ENCODE measurements at regions not wholly inside any gene's neighbourhood (a gene's known extent, or its start where the extent isn't known, plus 50 kb on each side); places are given as distances from the start of the nearest gene placed in this dataset.
"Not testable (repeated sequence)": the region's sequence is repeated elsewhere in the genome, so short reads cannot be mapped to it uniquely, and the experiment has no call there.

DNA sequence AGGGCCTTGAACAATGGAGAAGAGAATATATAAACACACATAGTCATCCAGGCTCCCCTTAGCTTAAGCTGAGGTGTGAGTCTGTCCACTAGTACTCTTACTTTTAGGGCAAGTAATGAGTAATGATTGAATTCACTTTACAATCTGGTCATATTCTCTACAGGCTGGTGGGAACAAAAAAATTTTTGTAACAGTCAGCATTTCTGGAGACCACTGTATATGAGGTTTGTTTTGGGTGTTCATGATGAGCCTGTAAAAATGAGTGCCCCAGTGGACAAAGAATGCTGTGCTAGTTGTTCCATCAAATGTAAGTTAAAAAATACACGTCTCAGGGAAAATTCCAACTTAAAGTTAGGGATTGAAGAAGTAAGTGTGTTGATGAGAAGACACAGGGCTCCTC lies 154.0 kb downstream of the ZNF37A start:
- H3K4me3 ChIP-seq (replicated peaks in 1 of 2; ENCODE audit: low read depth in 1 of 2, low read length in 2 of 2); H4K20me1 ChIP-seq (ENCODE audit: insufficient read depth); RAD21 ChIA-PET (ENCODE audit: low non-redundant PET in 1 of 2, low total read pairs in 2 of 2, uncharacterized antibody in 2 of 2, unreplicated experiment in 2 of 2); BruUV-seq (replicated peaks); H3K9ac ChIP-seq (ENCODE audit: low read length); intact Hi-C loops (cut with micrococcal nuclease); H3K4me1 ChIP-seq (ENCODE audit: control insufficient read depth in 1 of 2, insufficient read depth in 2 of 2, low read length in 2 of 2); DNase-seq (ENCODE audit: low read depth, low spot score); H2AFZ ChIP-seq (ENCODE audit: low read depth, low read length, poor library complexity, severe bottlenecking); H3K9me3 ChIP-seq (ENCODE audit: control insufficient read depth in 1 of 2, insufficient read depth in 1 of 2, low read depth in 1 of 2, low read length in 2 of 2); H3K9me2 ChIP-seq (ENCODE audit: insufficient read depth); H3K27ac ChIP-seq (ENCODE audit: low read depth, low read length); H3K36me3 ChIP-seq (ENCODE audit: control insufficient read depth in 1 of 2, insufficient read depth in 2 of 2, low read length in 2 of 2); CTCF ChIA-PET; ATAC-seq; H3K27me3 ChIP-seq (ENCODE audit: insufficient read depth, low read length); H3K4me2 ChIP-seq (ENCODE audit: low read length); H3K79me2 ChIP-seq (ENCODE audit: insufficient read depth, low read length); POLR2A ChIA-PET: not testable (repeated sequence)

DNA sequence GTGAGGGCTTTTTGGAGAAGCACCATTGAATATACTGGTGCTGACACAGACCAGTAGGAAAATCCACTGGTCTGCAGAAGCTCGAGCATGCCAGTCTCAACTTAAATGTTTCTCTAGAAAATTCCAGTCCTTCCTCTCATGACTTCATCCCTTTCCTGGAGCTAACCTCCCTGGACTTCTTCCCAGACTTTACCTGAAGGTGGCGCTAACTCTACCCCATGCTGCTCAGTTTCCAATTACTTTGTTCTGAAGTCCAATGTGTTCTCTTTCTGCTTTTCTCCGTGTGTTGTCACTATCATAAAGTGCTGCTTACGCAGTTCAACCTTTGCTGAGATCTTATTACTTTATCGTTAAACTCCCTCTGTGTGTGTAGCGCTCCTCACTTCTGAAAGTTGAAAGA lies 158.4 kb downstream of the ZNF37A start:
- CTCF ChIA-PET = interaction anchor here (0.6 kb wide), 1 partner anchor 37 kb away, joined by 3 read pairs; no protein-coding TSS in a partner anchor
- BruUV-seq (replicated peaks) = not testable (repeated sequence)

DNA sequence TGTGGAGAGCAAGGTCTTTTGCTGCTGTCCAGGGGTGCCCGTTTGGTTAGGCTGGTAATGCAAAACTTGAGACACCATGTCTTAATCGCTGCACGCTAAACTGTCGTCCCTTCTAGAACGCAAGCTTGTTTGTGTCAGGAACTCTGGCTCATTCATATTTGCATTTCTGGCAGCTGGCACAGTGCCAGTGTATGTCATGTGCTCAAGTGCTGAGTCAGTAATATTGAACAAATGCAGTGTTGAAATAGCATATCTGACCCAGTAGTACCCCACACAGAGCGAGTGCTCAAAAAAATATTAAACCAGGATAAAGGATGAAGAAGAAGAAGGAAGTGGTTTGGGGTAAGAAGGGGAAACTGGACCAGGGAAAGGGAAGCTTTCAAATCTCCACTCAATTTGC lies 173.4 kb downstream of the ZNF37A start:
- H3K79me2 ChIP-seq (ENCODE audit: insufficient read depth, low read length); H3K9me2 ChIP-seq (ENCODE audit: insufficient read depth); BruUV-seq (replicated peaks); H4K20me1 ChIP-seq (ENCODE audit: insufficient read depth); H2AFZ ChIP-seq (ENCODE audit: low read depth, low read length, poor library complexity, severe bottlenecking); DNase-seq (ENCODE audit: low read depth, low spot score); intact Hi-C loops (cut with micrococcal nuclease); POLR2A ChIA-PET; H3K27ac ChIP-seq (ENCODE audit: low read depth, low read length); H3K27me3 ChIP-seq (ENCODE audit: insufficient read depth, low read length); H3K4me2 ChIP-seq (ENCODE audit: low read length); H3K4me3 ChIP-seq (replicated peaks in 1 of 2; ENCODE audit: low read depth in 1 of 2, low read length in 2 of 2); CTCF ChIA-PET; ATAC-seq; H3K9ac ChIP-seq (ENCODE audit: low read length); H3K9me3 ChIP-seq (ENCODE audit: control insufficient read depth in 1 of 2, insufficient read depth in 1 of 2, low read depth in 1 of 2, low read length in 2 of 2); H3K4me1 ChIP-seq (ENCODE audit: control insufficient read depth in 1 of 2, insufficient read depth in 2 of 2, low read length in 2 of 2); RAD21 ChIA-PET (ENCODE audit: low non-redundant PET in 1 of 2, low total read pairs in 2 of 2, uncharacterized antibody in 2 of 2, unreplicated experiment in 2 of 2); H3K36me3 ChIP-seq (ENCODE audit: control insufficient read depth in 1 of 2, insufficient read depth in 2 of 2, low read length in 2 of 2): not testable (repeated sequence)

More for the DNA sequence above, 158.4 kb downstream of the ZNF37A start:
- H3K79me2 ChIP-seq (ENCODE audit: insufficient read depth, low read length); H3K27me3 ChIP-seq (ENCODE audit: insufficient read depth, low read length); H3K27ac ChIP-seq (ENCODE audit: low read depth, low read length); H4K20me1 ChIP-seq (ENCODE audit: insufficient read depth); H3K9me2 ChIP-seq (ENCODE audit: insufficient read depth); POLR2A ChIA-PET; H3K4me3 ChIP-seq (replicated peaks in 1 of 2; ENCODE audit: low read depth in 1 of 2, low read length in 2 of 2); H3K4me2 ChIP-seq (ENCODE audit: low read length); H3K9ac ChIP-seq (ENCODE audit: low read length); intact Hi-C loops (cut with micrococcal nuclease); H3K36me3 ChIP-seq (ENCODE audit: control insufficient read depth in 1 of 2, insufficient read depth in 2 of 2, low read length in 2 of 2); H3K9me3 ChIP-seq (ENCODE audit: control insufficient read depth in 1 of 2, insufficient read depth in 1 of 2, low read depth in 1 of 2, low read length in 2 of 2); H2AFZ ChIP-seq (ENCODE audit: low read depth, low read length, poor library complexity, severe bottlenecking); H3K4me1 ChIP-seq (ENCODE audit: control insufficient read depth in 1 of 2, insufficient read depth in 2 of 2, low read length in 2 of 2); RAD21 ChIA-PET (ENCODE audit: low non-redundant PET in 1 of 2, low total read pairs in 2 of 2, uncharacterized antibody in 2 of 2, unreplicated experiment in 2 of 2): not testable (repeated sequence)
- peak; percentile 3 for DNase-seq (ENCODE audit: low read depth, low spot score)
- 0 out of 2 replicates have a peak, but pooled peaks have one; percentile 18 for TF ChIP-seq RAD21 (IDR thresholded peaks at IDR 0.05; ENCODE audit: low read depth)
- TF ChIP-seq, protein P1, sequence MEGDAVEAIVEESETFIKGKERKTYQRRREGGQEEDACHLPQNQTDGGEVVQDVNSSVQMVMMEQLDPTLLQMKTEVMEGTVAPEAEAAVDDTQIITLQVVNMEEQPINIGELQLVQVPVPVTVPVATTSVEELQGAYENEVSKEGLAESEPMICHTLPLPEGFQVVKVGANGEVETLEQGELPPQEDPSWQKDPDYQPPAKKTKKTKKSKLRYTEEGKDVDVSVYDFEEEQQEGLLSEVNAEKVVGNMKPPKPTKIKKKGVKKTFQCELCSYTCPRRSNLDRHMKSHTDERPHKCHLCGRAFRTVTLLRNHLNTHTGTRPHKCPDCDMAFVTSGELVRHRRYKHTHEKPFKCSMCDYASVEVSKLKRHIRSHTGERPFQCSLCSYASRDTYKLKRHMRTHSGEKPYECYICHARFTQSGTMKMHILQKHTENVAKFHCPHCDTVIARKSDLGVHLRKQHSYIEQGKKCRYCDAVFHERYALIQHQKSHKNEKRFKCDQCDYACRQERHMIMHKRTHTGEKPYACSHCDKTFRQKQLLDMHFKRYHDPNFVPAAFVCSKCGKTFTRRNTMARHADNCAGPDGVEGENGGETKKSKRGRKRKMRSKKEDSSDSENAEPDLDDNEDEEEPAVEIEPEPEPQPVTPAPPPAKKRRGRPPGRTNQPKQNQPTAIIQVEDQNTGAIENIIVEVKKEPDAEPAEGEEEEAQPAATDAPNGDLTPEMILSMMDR (IDR thresholded peaks at IDR 0.05 in 2 of 3, conservative IDR thresholded peaks at IDR 0.05 in 1 of 3; ENCODE audit: borderline replicate concordance in 1 of 3, insufficient read depth in 1 of 3, low read depth in 2 of 3, low read length in 2 of 3) = peak in 2 of 3 experiments; percentile 29 to 38; a peak in 4 of 6 replicates
- peak; percentile 63; the same call in 1 of the 2 replicates for ATAC-seq

DNA sequence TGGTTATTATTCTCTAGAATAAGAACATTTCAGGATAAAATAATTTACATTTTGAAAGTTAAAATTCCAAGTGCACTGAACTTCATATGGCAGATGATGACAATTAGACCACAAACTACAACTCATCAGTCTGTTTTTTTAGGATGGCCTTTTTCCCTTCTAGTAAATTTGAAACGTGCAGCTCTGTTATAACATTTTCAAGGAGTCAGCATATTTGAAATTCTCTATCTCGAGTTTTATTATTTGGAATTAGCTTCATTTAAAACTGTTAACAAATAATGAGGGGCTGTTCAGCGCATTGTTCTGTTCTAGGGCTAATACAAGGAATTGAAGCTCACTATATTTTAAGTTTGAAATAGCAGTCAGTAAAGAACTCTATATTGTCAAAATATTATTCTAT lies 176.9 kb downstream of the ZNF37A start:
- H3K9me2 ChIP-seq (ENCODE audit: insufficient read depth); intact Hi-C loops (cut with micrococcal nuclease); H3K79me2 ChIP-seq (ENCODE audit: insufficient read depth, low read length); H3K9me3 ChIP-seq (ENCODE audit: control insufficient read depth in 1 of 2, insufficient read depth in 1 of 2, low read depth in 1 of 2, low read length in 2 of 2); CTCF ChIA-PET; ATAC-seq; BruUV-seq (replicated peaks); H3K4me1 ChIP-seq (ENCODE audit: control insufficient read depth in 1 of 2, insufficient read depth in 2 of 2, low read length in 2 of 2); H3K27ac ChIP-seq (ENCODE audit: low read depth, low read length); H3K9ac ChIP-seq (ENCODE audit: low read length); RAD21 ChIA-PET (ENCODE audit: low non-redundant PET in 1 of 2, low total read pairs in 2 of 2, uncharacterized antibody in 2 of 2, unreplicated experiment in 2 of 2); POLR2A ChIA-PET; H2AFZ ChIP-seq (ENCODE audit: low read depth, low read length, poor library complexity, severe bottlenecking); H4K20me1 ChIP-seq (ENCODE audit: insufficient read depth); H3K27me3 ChIP-seq (ENCODE audit: insufficient read depth, low read length); H3K4me2 ChIP-seq (ENCODE audit: low read length); DNase-seq (ENCODE audit: low read depth, low spot score); H3K4me3 ChIP-seq (replicated peaks in 1 of 2; ENCODE audit: low read depth in 1 of 2, low read length in 2 of 2); H3K36me3 ChIP-seq (ENCODE audit: control insufficient read depth in 1 of 2, insufficient read depth in 2 of 2, low read length in 2 of 2): not testable (repeated sequence)

All from HCT116 (cell line).